OCI-LY1 (cell line): ENCODE measurements at regions not wholly inside any gene's neighbourhood (a gene's known extent, or its start where the extent isn't known, plus 50 kb on each side); places are given as distances from the start of the nearest gene placed in this dataset.

Experiments
- H2AFZ ChIP-seq: fragments of 200-600 bp; sonication (generic), shearing (Covaris generic); 2 replicates; pipeline ENCODE4 v1.6.0; 2014; ENCODE audit warnings: antibody characterized with exemption, mild to moderate bottlenecking, low read length
- H3F3A ChIP-seq: fragments of 200-600 bp; sonication (generic), shearing (Covaris generic); 2 replicates; pipeline ENCODE4 v1.6.0; 2014; ENCODE audit warnings: mild to moderate bottlenecking, antibody characterized with exemption, low read length, moderate library complexity; ENCODE audit not compliant: insufficient read depth
- H3K27ac ChIP-seq: fragments of 200-600 bp; sonication (generic); 2 replicates; pipeline ENCODE4 v1.5.1; 2014; ENCODE audit warnings: low read length, mixed run types, mild to moderate bottlenecking, low read depth; ENCODE audit not compliant: poor library complexity, severe bottlenecking
- H3K27me3 ChIP-seq: fragments of 200-600 bp; sonication (generic); 2 replicates; pipeline ENCODE4 v1.6.0; 2014; ENCODE audit warnings: antibody characterized with exemption, mild to moderate bottlenecking, low read length, moderate library complexity; ENCODE audit not compliant: insufficient read depth
- H3K36me3 ChIP-seq: fragments of 200-600 bp; sonication (generic); 2 replicates; pipeline ENCODE4 v1.6.1; 2014; ENCODE audit warnings: mild to moderate bottlenecking, antibody characterized with exemption, low read length, moderate library complexity, mixed read lengths; ENCODE audit not compliant: insufficient read depth
- H3K4me1 ChIP-seq: fragments of 200-600 bp; sonication (generic); 2 replicates; pipeline ENCODE4 v1.5.1; 2014; ENCODE audit warnings: mild to moderate bottlenecking, low read length, moderate library complexity; ENCODE audit not compliant: insufficient read depth, severe bottlenecking
- H3K4me2 ChIP-seq: fragments of 200-600 bp; sonication (generic), shearing (Covaris generic); 2 replicates; pipeline ENCODE4 v1.6.1; 2014; ENCODE audit warnings: low read length
- H3K4me3 ChIP-seq: fragments of 200-600 bp; sonication (generic); 2 replicates; pipeline ENCODE4 v1.5.1; 2014; ENCODE audit warnings: low read length, low read depth, mild to moderate bottlenecking, mixed read lengths; ENCODE audit not compliant: poor library complexity, severe bottlenecking
- H3K79me2 ChIP-seq: fragments of 200-600 bp; shearing (Covaris generic); 2 replicates; pipeline ENCODE4 v1.6.1; 2016; ENCODE audit warnings: mixed run types, low read length, mixed read lengths; ENCODE audit not compliant: insufficient read depth
- H3K9ac ChIP-seq: fragments of 200-600 bp; sonication (generic), shearing (Covaris generic); 2 replicates; pipeline ENCODE4 v1.6.1; 2014; ENCODE audit warnings: mild to moderate bottlenecking, low read length, mixed read lengths
- H3K9me2 ChIP-seq: fragments of 200-600 bp; sonication (generic), shearing (Covaris generic); 2 replicates; pipeline ENCODE4 v1.6.1; 2014; ENCODE audit warnings: low read depth, mild to moderate bottlenecking, low read length, mixed read lengths
- H3K9me3 ChIP-seq: fragments of 200-600 bp; shearing (Covaris generic); 2 replicates; pipeline ENCODE4 v1.6.1; 2014; ENCODE audit warnings: low read length, mixed read lengths
- H4K20me1 ChIP-seq: fragments of 200-600 bp; sonication (generic), shearing (Covaris generic); 2 replicates; pipeline ENCODE4 v1.6.0; 2016; ENCODE audit warnings: mild to moderate bottlenecking, low read length; ENCODE audit not compliant: insufficient read depth
- CTCF ChIP-seq: fragments of 200-600 bp; sonication (generic), shearing (Covaris generic); IDR thresholded peaks from 2 replicates; pipeline ENCODE4 v1.5.1; 2017; ENCODE audit warnings: mild to moderate bottlenecking, antibody characterized with exemption, low read length, moderate library complexity, mixed read lengths
- EZH2 ChIP-seq: fragments of 200-600 bp; sonication (generic), shearing (Covaris generic); IDR thresholded peaks from 2 replicates; pipeline ENCODE4 v1.8.0; 2017; ENCODE audit warnings: borderline replicate concordance, mixed run types, mild to moderate bottlenecking, antibody characterized with exemption, low read length, moderate library complexity, mixed read lengths

GRCh38 chr1:58095183-58095582 is 451.3 kb downstream of the OMA1 start:
- TF ChIP-seq CTCF = no peak
- TF ChIP-seq EZH2 = no peak
- H2AFZ ChIP-seq = no peak overlapping the region
- no peak overlapping the region for H3K4me2 ChIP-seq

GRCh38 chr1:58094221-58094620 is 452.3 kb downstream of the OMA1 start:
- no peak overlapping the region for H3K4me2 ChIP-seq
- TF ChIP-seq CTCF (no peak), EZH2 (no peak)

More at GRCh38 chr1:58095183-58095582, 451.3 kb downstream of the OMA1 start:
- Histone ChIP-seq H3K27ac (no peak overlapping the region), H3K9me2 (no peaks in the 10 kb centered on the region), H3K9me3 (no peaks in the 10 kb centered on the region), H3K27me3 (no peaks in the 10 kb centered on the region), H3K9ac (no peak overlapping the region), H3K36me3 (no peaks in the 10 kb centered on the region), H3K79me2 (no peaks in the 10 kb centered on the region), H3K4me3 (no peak overlapping the region), H3F3A (no peaks in the 10 kb centered on the region), H4K20me1 (no peaks in the 10 kb centered on the region), H3K4me1 (no peaks in the 10 kb centered on the region)

GRCh38 chr1:58090640-58091039 is 455.9 kb downstream of the OMA1 start:
- Histone ChIP-seq H3F3A (no peaks in the 10 kb centered on the region), H3K27me3 (no peaks in the 10 kb centered on the region), H3K9me3 (no peaks in the 10 kb centered on the region), H3K36me3 (no peaks in the 10 kb centered on the region), H3K4me2 (no peak overlapping the region), H3K27ac (no peak overlapping the region), H2AFZ (no peak overlapping the region), H3K4me1 (no peaks in the 10 kb centered on the region), H3K9me2 (no peaks in the 10 kb centered on the region), H4K20me1 (no peaks in the 10 kb centered on the region), H3K79me2 (no peaks in the 10 kb centered on the region), H3K4me3 (no peak overlapping the region), H3K9ac (no peak overlapping the region)
- TF ChIP-seq CTCF = no peak
- TF ChIP-seq EZH2 = no peak

More at GRCh38 chr1:58094221-58094620, 452.3 kb downstream of the OMA1 start:
- Histone ChIP-seq H3K36me3 (no peaks in the 10 kb centered on the region), H3K4me1 (no peaks in the 10 kb centered on the region), H3K9me3 (no peaks in the 10 kb centered on the region), H3F3A (no peaks in the 10 kb centered on the region), H3K4me3 (no peak overlapping the region), H4K20me1 (no peaks in the 10 kb centered on the region), H3K27ac (no peak overlapping the region), H3K9ac (no peak overlapping the region), H3K27me3 (no peaks in the 10 kb centered on the region), H3K9me2 (no peaks in the 10 kb centered on the region), H3K79me2 (no peaks in the 10 kb centered on the region), H2AFZ (no peak overlapping the region)
